Stimulated activated CD4-positive, alpha-beta T cell treated with anti-CD3 and anti-CD28 coated beads, Interleukin-15, amount 100 ng/mL, for 48 hours (primary cell): ENCODE measurements at regions not wholly inside any gene's neighbourhood (a gene's known extent, or its start where the extent isn't known, plus 50 kb on each side); places are given as distances from the start of the nearest gene placed in this dataset.

Experiments used
- DNase-seq, 2 donors: peaks; one replicate each; pipeline ENCODE4 v3.0.0-alpha.2; 2020; ENCODE audit warnings: low read depth in 2 of 2

- DNase-seq = no peak
Observed at GRCh38 chr1:4137621-4138415, 237.7 kb upstream of the C1orf174 start.

- DNase-seq = no peak
Observed at GRCh38 chr1:4139646-4140045, 239.6 kb upstream of the C1orf174 start.

- DNase-seq = no peak
Observed at GRCh38 chr1:4140241-4140640, 240.2 kb upstream of the C1orf174 start.

- no peak for DNase-seq
Observed at GRCh38 chr1:4140821-4141220, 240.7 kb upstream of the C1orf174 start.

GRCh38 chr1:4144349-4144971 lies 244.4 kb upstream of the C1orf174 start:
- no peak for DNase-seq

- no peak for DNase-seq
Observed at GRCh38 chr1:4146101-4146500, 246.0 kb upstream of the C1orf174 start.

GRCh38 chr1:4146614-4147013 lies 246.5 kb upstream of the C1orf174 start:
- no peak for DNase-seq

GRCh38 chr1:4147509-4147908 lies 247.4 kb upstream of the C1orf174 start:
- DNase-seq = no peak

- no peak for DNase-seq
Observed at GRCh38 chr1:4149281-4149680, 249.2 kb upstream of the C1orf174 start.

- DNase-seq = no peak
Observed at GRCh38 chr1:4149831-4150230, 249.8 kb upstream of the C1orf174 start.

- no peak for DNase-seq
Observed at GRCh38 chr1:4150262-4150661, 250.2 kb upstream of the C1orf174 start.

- DNase-seq = no peak
Observed at GRCh38 chr1:4152266-4152665, 252.2 kb upstream of the C1orf174 start.

GRCh38 chr1:4153571-4153970 lies 253.5 kb upstream of the C1orf174 start:
- DNase-seq = no peak

- no peak for DNase-seq
Observed at GRCh38 chr1:4156241-4156973, 256.3 kb upstream of the C1orf174 start.

GRCh38 chr1:4160181-4160580 lies 260.1 kb upstream of the C1orf174 start:
- no peak for DNase-seq

- DNase-seq = no peak
Observed at GRCh38 chr1:4161366-4162006, 261.4 kb upstream of the C1orf174 start.

- DNase-seq = no peak
Observed at GRCh38 chr1:4164965-4165364, 264.9 kb upstream of the C1orf174 start.

- DNase-seq = no peak
Observed at GRCh38 chr1:4165686-4166300, 265.7 kb upstream of the C1orf174 start.

- DNase-seq = no peak
Observed at GRCh38 chr1:4166713-4167112, 266.6 kb upstream of the C1orf174 start.

- DNase-seq = no peak
Observed at GRCh38 chr1:4169991-4170390, 269.9 kb upstream of the C1orf174 start.

GRCh38 chr1:4170548-4171340 lies 270.7 kb upstream of the C1orf174 start:
- DNase-seq = no peak
